GM19467 (cell line): ENCODE measurements at regions not wholly inside any gene's neighbourhood (a gene's known extent, or its start where the extent isn't known, plus 50 kb on each side); places are given as distances from the start of the nearest gene placed in this dataset.
"Not testable (repeated sequence)": the region's sequence is repeated elsewhere in the genome, so short reads cannot be mapped to it uniquely, and the experiment has no call there.

Experiments used
- ATAC-seq: cut with Tn5 transposase; IDR thresholded peaks from one replicate; pipeline ENCODE4 v1.9.1; 2021; ENCODE audit warnings: mild to moderate bottlenecking, moderate library complexity; ENCODE audit not compliant: unreplicated experiment

DNA sequence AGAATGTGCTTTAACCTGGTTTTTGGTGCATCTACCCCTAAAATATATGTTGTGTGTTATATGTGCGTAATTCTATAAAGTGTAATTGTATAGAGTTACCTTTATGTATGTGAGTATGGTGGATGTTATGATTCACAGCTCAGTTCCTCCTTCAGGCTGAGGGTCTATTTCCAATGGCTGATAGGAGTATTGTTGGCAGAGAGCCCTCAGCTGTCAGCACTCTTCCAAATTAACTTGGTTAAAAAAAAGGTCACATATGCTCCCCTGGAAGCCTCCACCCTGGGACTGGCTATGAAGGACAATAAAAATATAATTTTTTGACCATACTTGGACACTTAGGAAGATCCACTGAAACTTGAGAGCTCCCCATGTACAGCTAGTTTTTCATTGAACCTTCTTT, 250.4 kb upstream of the CDH12 start:
- ATAC-seq, result no peak

DNA sequence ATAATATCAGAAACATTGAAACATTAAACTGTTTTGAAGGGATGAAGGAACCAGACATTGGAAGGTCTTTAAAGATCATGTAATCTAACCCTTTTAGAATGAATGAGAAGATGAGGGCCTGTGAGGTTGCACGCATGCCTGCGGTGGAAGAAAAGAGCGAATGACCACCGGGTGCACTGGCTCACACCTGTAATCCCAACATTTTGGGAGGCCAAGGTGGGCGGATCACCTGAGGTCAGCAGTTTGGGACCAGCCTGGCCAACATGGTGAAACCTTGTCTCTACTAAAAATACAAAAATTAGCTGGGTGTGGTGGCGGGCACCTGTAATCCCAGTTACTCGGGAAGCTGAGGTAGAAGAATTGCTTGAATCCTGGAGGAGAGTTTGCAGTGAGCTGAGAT, 242.3 kb upstream of the CDH12 start:
- ATAC-seq, result not testable (repeated sequence)

DNA sequence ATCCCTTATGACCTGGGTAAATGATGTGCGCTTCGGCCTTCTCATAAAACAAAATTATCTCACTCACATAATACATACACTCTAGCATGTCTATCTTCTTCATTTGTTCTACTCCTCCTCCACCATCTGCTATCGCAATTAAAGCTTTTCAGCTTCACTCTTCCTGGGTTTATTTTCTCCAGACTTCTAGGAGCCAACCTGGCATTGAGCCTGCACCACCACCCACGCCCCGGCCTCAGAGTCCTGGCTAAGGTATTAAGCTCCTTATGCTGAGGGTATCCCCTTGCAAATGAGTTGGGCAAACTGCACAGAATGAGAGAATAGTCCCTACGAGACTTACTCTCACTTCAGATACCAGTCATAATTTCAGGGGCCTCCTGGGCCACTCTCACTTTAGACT, 236.1 kb upstream of the CDH12 start:
- no peak for ATAC-seq

DNA sequence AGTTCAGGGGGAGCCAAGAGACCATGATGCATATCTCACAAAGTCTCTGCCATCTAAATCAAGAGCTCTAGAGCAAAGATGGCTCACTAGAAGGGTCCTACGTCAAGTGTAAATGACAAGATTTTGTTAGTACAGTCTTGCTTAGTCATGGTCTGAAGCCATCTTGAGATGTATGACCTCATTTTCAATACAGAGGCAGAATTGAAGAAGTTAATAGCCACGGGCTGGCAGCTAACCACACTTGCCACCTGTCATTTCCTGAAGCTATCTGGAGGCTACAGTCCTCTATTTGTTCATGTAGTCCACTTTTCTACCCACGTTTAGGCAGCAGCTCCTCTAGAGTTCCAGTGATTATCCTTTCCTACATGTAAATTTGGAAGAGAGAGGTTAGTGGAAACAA, 231.7 kb upstream of the CDH12 start:
- no peak for ATAC-seq

DNA sequence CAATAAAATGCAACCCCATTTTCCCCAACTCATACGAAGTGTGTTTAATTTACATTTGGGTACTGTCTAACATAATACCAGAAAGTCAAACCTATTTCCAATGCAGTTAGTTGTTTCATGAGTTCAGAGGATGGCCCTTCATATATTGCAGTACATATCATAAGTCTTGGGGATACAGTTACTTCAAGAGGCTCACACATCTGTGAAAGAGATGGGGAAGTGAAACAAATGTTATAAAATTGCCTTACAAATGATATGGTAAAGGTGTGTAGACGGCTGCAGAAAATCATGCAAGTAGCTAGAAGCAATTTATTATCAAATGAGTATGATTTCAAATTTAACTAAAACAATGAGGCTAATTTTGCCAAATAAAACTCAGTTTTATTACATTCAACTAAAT, 219.0 kb upstream of the CDH12 start:
- ATAC-seq, result no peak

DNA sequence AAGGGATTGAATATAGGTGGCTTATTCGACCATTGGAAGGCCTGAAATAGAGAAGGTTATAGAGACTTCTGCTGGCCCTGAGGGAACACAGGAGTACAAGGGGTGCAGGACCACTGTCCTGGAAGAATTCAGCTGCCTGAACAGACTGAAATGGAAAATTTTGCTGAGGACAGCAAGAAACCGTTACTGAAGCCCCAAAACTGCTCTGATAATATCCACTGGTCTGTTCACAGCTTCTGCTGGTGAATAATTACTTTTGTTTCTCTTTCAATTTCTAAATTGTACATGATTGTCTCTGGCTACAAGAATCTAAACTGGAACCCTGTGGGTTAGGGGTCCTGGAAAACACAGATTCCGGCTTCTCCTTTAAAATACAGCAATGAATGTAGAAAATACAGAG, 218.5 kb upstream of the CDH12 start:
- no peak for ATAC-seq

DNA sequence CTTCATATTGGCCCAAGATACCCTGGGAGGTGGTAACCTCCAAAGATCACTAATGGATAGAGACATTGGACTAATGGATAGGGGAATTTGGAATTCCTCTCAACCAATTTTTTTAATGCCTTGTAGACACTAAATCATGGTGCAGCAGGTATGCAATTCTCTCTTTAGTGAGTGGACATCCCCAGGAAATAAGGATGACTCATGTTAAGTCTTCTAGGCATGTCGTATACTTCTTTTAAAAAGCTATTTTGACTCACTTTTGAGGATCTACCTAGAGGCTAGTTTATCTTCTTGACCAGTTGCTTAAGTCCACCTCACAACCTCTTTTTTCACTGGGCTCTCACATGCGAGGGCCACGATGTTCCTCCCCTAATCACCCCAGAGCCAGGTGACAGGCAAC, 211.6 kb upstream of the CDH12 start:
- no peak for ATAC-seq

DNA sequence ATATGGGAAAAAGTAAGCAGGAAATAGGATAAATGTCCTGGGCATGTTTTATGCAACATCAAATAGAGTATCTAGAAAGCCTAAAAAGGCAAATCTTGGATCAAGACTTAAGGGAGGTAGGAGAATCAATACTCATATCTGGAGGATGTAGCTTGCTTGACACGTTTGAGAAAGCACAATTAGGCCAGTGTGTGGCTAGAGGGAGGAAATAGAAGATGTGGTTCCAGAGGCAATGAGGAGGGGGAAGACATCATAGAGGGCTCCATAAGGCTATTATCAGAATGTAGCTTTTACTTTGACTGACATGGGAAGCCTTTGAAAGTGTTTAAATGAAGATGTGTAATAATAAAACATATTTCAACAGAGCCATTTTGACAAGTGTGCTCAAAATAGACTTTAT, 200.7 kb upstream of the CDH12 start:
- no peak for ATAC-seq

DNA sequence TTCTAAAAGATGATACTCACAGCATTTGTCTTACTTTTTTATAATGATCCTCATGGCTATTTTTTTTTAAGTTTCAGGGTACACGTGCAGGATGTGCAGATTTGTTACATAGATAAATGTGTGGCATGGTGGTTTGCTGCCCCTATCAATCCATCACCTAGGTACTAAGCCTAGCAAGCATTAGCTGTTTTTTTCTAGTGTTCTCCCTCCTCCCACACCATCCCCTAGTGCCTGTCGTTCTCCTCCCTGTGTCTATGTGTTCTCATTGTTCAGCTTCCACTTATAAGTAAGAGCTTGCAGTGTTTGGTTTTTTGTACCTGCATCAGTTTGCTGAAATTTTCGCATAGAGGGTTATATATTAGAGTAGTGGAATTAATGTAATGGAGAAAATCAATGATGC, 189.1 kb upstream of the CDH12 start:
- ATAC-seq, result no peak

DNA sequence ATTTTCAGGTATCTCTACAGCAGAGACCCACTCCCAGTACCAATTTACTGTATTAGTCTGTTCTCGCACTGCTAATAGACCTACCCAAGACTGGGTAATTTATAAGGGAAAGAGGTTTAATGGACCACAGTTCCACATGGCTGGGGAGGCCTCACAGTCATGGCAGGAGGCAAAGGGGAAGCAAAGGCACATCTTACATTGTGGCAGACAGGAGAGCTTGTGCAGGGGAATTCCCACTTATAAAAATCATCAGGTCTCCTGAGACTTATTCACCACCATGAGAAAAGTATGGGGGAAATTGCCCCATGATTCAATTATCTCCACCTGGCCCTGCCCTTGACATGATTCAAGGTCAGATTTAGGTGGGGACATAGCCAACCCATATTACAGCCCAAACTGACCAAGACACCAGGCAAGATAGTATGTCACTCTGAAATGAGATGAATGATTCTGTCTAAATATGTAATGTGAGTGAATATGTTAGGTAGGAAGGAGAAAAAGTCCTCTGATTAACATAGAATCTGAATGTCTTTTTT, 182.5 kb upstream of the CDH12 start:
- no peak for ATAC-seq

DNA sequence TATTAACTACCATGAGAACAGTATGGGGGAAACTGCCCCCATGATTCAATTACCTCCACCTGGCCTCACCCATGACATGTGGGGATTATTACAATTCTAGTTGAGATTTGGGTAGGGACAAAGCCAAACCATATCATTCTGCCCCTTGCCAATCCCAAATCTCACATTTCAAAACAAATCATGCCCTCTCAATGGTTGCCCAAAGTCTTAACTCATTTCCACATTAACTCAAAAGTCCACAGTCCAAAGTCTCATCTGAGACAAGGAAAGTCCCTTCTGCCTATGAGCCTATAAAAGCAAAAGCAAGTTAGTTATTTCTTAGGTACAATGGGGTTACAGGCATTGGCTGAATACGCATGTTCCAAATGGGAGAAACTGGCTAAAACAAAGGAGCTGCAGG, 180.7 kb upstream of the CDH12 start:
- ATAC-seq, result no peak

DNA sequence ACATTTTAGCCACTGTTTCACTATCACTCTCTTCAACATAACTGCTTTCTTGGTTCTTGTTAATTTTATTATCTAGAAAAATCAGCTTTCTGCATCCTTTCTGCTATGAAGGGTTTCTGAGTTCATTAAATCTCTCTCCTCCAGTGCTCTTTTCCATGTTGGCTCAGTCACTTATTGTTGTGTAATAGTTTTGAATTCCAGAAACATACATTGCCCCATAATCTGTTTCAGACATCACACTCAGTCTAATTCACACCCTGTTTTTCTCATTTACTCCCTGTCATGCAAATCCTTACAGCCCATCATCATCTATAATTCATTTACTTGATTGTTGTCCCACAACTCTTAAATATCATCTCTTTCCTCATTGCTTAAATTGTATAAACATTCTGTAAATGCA, 176.1 kb upstream of the CDH12 start:
- ATAC-seq, result no peak

DNA sequence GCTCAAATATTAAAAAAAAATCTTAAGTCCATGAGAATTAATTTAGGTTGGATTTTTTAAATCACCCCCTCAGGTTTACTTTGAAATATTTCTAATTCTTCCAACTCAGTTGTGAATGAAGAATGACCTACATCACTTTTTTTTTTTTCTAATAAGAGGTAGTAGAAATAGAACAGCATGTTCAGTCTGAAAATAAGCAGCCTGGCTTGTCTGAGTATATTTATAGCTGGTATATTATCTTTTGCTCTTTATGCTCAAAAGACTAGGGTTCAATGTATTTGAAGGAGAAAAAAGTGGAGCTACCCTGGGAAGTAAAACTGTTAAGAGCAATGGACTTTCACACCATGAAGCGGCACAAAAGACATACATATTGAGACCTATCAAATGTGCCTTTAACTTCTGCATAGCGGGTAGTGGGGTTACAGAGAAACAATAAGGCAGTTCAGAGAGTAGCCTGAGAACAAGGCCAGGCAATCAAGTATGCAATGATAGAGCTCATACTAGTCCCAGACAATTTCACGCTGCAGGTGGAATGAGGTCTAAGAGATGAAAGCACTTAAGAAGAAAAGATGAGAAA, 175.4 kb upstream of the CDH12 start:
- ATAC-seq, result no peak

DNA sequence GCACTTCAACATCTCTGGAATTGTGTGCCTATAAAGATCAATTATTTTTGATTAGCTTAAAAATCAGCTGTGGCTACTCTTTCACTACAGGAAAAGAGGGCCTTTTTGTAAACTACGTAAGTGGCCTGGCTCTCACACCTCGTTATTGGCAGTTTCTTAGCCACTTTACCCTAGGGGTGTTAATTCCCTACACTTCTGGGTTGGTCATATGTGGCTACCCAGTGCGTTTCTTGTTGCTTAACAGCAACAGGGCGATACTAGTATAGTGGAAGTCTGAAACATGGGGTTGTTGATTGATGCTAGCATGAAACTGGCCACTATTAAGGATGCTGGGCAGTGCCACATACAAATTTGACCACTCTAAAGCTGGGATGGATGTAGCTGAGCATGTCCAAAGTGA, 174.7 kb upstream of the CDH12 start:
- no peak for ATAC-seq

DNA sequence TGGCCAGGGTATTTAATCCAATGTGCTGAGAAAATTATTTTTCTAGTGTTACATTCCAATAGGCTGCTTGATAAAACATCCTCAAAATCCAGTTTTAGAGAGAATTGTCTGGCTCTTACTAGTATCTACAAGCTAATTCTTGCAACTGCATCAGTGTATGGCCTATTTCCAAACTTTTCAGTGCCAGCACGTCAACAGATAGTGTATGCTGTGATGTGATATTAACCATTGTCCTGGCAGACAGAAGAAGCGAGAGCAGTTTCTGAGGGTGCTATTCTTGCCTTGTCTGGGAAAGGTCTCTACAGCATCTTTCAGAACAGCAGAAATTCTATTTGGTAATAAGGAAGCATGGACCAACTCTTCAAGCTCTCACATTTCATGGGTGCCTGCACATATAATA, 174.2 kb upstream of the CDH12 start:
- ATAC-seq, result no peak

DNA sequence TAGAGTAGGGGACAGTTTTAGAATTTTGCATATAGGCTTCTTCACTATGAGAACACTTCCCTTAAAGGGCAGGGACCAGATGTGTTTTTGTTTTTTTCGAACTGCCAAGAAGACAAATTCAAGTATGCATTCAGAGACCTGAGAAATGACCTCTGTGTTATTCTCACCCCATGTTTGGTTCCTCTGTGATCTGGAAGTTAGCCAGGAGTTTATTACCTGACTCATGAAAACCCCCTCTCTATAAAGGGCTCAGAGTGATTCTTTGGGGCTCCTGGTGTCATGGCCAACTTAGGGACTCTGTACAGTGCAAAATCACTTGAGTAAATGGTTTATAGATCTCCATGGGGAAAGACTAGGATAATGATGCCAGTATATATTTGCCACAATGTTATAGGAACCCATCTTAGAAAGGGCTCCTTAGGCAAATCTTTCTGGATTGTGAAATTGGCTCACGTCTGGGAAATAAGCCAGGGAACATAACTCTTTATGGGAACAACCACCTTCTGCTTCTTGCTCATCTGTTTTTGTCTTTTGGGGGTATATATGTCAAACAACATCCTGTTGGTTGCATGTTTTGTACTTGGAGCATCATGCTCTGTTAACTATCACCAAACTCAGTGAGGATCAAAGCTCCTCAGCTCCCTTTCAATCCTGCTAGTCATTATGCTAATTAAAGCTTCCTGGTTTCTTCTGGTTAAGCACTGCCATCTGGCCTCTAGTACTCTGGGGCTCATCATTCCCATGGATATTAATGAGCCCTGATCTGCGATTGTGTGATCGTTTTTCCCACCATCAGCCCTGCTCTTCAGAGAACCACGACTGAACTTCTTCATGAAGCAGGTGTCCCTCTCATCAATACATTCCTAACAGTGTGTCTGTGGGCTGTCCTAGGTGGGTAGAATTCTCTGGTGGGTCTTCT, 173.4 kb upstream of the CDH12 start:
- no peak for ATAC-seq

DNA sequence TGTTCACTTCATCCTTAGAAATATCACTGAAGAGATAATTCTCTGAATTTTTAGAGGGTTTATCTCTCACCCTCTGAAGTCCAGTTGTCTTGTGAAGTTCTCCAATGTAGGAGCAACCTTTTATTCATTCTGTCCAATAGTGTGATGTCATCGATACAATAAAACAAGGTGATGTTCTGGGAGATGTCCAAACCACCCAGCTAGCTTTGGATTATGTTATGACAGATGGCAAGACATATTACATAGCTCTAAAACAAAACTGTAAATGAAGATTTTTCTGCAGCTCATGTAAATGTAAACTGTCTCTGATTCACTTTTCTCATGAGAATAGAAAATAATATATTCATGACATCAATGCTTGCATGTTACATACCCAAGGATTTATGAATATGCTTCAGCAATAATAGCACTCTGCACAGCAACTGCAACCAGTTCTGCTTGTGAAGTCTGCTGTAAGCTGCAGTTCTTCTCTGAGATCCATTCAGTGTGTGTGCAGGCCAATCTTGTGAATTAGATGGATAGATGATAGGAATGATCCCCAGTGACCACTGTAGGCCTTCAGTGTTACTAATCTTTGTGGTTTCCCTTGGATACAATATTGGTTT, 172.6 kb upstream of the CDH12 start:
- no peak for ATAC-seq

DNA sequence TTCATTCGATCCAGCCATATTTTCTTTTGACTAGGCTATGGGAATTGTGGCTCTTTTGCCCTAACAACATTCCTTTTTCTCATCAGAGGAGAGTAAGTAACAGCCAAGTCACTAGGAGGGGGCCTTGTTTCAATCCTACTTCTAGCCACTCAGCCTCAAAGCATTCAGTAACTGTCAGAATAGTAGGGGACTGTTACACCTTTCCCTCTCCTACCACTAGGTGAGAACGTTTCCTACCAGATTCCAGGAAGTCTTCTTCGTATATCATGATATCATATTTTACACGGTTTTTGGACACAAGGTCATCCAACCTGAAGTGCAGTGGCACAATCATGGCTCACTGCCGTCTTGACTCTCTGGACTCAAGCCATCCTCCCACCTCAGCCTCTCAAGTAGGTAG, 171.3 kb upstream of the CDH12 start:
- ATAC-seq, result no peak

DNA sequence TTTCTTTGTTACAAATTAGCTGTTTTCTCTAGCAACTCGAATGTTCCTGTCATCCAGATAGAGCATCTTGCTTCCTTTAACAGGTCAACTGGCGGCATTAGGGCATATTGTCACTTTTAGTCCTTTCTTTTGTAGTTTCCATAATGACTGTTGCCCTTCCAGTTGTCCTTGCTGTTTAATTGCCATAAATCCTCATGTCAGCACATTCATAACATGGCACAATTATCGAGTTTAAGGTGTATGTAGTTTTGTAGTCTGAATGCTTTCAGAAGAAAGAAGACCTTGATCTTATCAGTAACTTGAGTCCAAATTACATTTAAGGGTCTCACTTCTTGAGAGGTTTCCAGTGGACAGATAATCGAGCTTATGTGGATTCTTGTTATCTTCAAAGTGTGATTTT, 161.7 kb upstream of the CDH12 start:
- ATAC-seq, result no peak

DNA sequence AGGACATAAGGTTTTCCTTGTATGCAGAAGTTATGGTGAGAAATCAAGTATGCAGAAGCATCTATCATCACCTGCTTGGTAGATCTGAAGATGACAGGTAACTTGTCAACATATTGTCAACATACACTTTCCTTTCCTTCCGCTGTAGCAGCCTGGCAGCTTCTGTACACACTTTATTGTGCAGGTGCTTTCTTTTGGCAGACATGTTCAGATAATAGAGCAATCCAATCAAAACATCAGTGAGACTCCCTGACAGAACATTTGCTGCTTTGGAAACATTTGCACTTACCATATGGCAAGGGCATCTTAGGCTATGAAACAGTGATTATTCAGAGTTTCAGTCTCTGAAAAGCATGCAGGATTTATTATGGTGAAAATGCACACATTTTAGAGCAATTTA, 161.1 kb upstream of the CDH12 start:
- ATAC-seq, result no peak

DNA sequence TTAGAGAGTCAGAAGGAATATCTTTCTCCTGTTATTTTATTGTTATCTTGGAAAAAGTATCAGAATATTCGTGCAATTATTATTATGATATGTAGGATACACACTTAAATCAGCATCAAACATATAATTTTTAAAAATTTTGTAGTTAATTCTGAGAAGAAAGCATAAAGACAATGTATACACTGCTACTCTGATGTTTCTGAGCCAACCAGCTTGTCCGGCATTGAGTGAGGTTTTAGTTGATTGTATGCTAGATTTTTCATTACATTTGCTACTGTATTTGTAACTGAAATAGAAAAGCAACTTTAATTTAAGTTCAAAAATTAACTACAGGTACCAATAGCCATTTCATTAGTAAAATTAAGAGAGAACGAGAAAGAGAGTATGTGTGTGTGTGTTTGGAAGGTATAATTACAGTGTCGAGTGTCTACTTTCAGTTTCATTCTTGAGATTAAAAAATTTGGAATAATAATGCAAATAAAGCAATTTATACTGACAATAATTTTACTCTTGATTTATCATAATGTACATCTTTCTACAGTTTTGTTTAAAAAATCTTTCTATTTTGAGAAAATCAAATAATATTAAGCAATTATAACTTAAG, 160.4 kb upstream of the CDH12 start:
- ATAC-seq, result no peak

DNA sequence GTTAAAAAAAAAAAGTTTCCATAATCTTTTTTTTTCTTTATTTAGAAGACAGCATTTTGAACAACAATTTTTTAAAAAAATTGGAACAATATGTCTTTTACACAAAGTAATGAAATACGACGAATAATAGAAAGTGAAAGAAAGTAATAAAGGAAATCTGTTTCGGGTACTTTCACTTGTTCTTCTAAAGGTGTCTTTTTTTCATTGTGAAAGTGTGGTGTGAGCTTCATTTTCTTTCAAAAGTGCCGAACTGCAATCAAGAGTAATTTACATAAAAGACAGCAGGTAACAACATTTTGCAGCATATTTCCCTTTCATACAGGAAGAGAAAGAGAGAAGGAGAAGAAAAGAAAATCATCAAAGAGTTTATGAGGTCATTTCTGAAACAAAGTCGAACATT, 159.7 kb upstream of the CDH12 start:
- ATAC-seq, result peak; percentile 65
